GM19397 (cell line): ENCODE measurements at regions not wholly inside any gene's neighbourhood (a gene's known extent, or its start where the extent isn't known, plus 50 kb on each side); places are given as distances from the start of the nearest gene placed in this dataset.

ENCODE experiments used
- ATAC-seq: cut with Tn5 transposase; IDR thresholded peaks from one replicate; pipeline ENCODE4 v1.9.1; 2021; ENCODE audit warnings: mild to moderate bottlenecking, moderate library complexity; ENCODE audit not compliant: unreplicated experiment

DNA sequence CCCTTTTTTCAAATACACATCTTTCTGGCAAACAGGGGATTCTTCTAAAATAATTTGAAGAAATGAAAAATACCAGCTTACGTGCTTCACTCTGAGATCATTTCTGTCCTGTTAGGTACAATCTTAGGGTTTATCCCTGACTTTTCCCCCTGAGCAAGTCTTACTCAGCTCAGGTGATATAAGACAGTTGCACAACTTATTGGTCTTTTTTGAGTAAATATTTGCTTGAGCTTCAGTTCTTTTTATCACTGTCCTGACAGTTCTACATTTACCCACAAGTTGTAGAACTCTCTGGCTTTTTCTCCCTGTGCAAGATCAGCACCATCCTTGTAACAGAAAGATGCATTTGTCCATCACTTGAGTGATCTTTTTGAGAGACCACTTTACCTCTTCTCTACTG, 84.9 kb downstream of the MID1IP1 start:
- no peak for ATAC-seq

DNA sequence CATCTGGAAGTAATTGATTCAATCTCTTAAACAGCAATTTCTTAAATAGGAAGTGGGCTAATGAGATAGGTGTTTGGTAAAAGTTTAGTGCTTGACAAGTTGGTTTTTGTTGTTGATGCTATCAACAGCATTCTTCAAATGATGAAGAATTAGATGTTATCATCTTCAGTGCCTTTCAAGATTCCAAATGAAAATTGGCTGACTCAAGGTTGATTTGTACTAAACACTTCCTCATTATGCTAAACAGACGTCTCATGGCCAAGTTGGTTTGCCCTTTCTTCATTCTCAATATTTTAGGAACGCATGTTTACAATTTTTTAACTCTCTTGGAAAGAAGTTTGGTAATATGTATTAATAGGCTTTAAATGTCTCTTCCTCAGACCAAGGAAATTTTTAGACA, 86.0 kb downstream of the MID1IP1 start:
- no peak for ATAC-seq

DNA sequence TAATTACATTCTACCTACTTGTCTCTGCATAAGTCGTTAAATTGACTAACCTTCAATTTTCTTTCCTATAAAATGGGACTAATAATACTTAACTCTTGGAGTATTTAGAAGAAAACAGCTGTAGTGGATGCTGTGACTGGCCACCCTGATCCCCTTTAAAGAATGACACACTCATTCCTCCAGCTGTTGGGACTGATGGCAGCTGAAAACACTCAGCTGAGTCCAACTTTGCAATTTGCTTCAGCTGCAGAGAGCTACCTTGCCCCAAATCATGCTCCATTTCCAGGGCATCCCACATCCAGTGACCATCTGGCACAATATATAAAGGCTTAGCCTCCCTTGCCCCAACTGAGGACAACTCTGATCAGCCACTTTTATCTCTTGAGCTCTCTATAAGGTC, 89.1 kb downstream of the MID1IP1 start:
- ATAC-seq, result no peak

DNA sequence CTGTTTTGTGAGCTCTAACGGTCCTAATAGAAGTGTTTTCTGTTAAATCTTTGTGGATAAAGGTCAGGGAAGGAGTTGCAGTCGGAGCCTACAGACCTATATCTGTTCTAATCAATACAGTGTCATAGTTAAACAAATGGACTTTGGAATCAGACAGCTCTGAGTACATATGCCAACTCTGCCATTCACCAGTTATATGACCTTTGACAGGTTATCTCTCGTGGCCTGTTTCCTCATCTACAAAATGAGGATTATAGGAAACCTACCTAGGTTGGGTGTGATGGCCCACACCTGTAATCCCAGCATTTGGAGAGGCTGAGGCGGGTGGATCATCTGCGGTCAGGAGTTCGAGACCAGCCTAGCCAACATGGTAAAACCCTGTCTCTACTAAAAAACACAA, 89.7 kb downstream of the MID1IP1 start:
- ATAC-seq, result no peak

- peak; percentile 97 for ATAC-seq
Observed at GRCh38 chrX:38891641-38892413, 90.6 kb downstream of the MID1IP1 start.

DNA sequence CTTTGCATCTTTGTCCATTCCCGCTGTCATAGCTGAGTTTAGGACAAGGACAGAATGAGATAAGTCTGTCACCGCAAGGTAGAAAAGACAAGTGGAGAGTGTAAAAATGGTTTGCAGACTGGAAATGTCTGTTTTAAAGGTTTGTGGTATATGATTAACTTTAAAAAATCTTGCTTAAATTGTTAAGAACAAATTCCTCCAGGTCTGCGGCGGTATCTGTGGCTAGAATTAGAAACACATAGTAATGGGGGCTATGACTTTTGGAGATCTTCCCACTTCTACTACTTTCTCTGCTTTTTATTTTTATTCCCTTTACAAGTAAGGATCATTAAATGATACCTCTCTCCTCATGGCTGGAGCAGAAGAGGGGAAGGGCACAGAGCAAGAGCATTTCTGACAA, 92.2 kb downstream of the MID1IP1 start:
- ATAC-seq, result no peak

- ATAC-seq, result no peak
Observed at GRCh38 chrX:38895775-38896174, 94.5 kb downstream of the MID1IP1 start.

GRCh38 chrX:38896724-38897298, 95.6 kb downstream of the MID1IP1 start:
- ATAC-seq, result peak; percentile 76

DNA sequence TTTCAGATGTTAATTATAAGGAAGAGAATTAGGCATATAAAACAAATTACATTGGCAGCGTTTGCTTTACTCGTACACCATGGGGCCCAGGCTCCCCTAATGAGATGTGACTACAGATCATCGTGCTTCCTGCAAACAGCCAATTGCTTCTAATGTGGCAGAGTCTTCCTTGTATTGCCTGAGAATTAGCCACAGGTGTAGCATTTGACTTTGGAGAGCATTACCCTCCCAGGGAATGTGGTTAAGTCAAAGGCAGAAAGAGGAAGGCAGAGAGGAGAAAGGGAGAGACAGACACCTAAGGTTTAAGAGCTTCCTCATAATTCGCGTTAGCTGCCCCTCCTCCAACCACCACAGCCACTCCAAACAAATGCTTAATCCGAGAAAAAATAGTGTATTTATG, 97.0 kb downstream of the MID1IP1 start:
- no peak for ATAC-seq

DNA sequence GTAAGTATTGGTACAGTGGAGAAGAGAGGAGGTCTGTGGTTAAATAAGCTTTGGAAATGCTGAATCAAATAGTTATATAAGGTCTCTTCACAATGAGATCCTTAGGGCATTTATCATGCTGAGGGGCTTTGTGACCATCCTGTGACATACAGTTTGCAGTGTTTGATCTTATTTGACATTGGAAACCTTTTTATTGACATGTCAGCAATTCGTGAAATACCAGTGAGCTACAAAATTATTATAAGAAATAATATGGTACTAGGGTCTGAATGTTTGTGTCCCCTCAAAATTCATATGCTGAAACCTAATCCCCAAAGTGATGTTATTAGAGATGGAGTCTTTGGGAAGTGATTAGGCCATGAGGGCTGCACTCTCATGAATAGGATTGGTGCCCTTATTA, 98.4 kb downstream of the MID1IP1 start:
- ATAC-seq, result no peak

DNA sequence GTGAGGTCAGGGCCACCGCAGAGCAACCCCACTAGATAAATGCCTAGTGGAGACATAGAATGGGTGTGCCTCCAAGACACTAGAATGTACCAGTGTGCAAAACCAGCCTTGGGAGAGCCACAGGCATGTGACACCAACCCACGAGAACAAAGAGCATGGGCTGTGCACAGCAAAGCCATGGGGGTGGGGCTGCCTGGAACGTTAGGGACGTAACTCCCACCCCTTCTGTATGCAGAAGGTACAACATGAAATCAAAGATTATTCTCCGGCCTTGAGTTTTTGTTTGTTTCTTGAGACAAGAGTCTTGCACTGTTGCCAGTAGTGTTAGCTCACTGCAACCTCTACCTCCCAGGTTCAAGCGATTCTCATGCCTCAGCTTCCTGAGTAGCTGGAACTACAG, 99.5 kb downstream of the MID1IP1 start:
- no peak for ATAC-seq

- ATAC-seq, result no peak
Observed at GRCh38 chrX:38902972-38903492, 101.8 kb downstream of the MID1IP1 start.

DNA sequence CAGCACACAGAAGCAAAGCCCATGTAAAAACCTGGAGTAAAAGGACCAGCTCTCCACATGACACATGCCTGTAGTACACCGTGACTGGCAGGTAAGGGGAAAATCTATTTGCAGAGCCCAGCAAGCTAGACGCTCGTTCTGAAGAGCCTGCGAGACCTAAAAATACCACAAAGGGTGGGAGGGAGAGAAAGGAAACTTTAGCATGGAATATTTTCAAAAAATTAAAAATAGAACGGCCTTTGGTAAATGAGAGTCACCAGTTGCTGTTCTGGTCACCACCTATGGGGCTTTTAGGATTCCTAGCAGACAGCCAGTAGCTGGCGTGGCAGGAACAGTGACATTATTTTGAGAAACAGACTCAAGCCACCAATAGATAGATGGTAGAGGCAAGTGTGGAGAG, 115.5 kb downstream of the MID1IP1 start:
- ATAC-seq, result no peak

- ATAC-seq, result no peak
Observed at GRCh38 chrX:38917954-38918353, 116.7 kb downstream of the MID1IP1 start.

- ATAC-seq, result no peak
Observed at GRCh38 chrX:38919202-38919601, 117.9 kb downstream of the MID1IP1 start.

- ATAC-seq, result no peak
Observed at GRCh38 chrX:38919853-38920528, 118.7 kb downstream of the MID1IP1 start.

- no peak for ATAC-seq
Observed at GRCh38 chrX:38923451-38923969, 122.3 kb downstream of the MID1IP1 start.

DNA sequence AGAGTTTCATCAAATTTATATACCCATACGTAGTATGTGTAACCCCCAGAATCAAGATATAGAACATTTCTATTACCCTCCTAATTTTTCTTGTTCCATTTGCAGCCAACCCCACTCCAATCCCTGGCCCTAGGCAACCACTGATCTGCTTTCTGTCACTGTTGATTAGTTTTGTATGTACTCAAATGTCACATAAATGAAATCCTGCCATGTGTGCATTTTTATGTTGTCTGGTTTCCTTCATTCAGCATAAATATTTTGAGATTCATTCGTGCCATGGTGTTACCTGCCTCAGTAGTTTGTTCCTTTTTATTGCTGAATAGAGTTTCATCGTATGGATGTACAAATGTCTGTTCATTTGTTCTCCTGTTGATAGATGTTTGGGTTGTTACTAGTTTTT, 126.3 kb downstream of the MID1IP1 start:
- no peak for ATAC-seq

DNA sequence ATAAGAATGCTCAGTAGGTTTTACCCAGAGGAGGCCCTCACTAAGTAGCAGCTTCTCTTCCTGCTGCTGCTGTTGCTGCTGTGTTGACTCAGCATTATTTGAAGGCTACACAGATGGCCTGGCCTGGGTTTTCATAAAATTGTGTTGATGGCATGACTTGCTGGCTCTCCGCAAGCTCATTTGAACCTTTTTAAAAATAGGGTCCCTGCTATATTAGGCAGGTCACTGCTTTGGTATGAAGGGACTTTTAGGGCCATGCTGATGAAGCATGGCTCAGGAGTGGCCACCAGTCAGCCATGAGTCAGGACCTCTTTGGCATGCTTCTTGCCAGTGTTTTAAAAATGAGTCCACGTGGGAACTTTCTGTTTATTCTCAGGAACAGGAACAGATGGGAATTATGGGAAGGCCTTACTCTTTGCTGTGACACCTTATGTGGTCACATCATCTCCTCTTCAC, 128.7 kb downstream of the MID1IP1 start:
- ATAC-seq, result no peak

- ATAC-seq, result no peak
Observed at GRCh38 chrX:38930474-38930873, 129.2 kb downstream of the MID1IP1 start.

- ATAC-seq, result no peak
Observed at GRCh38 chrX:38935561-38935960, 134.3 kb downstream of the MID1IP1 start.

DNA sequence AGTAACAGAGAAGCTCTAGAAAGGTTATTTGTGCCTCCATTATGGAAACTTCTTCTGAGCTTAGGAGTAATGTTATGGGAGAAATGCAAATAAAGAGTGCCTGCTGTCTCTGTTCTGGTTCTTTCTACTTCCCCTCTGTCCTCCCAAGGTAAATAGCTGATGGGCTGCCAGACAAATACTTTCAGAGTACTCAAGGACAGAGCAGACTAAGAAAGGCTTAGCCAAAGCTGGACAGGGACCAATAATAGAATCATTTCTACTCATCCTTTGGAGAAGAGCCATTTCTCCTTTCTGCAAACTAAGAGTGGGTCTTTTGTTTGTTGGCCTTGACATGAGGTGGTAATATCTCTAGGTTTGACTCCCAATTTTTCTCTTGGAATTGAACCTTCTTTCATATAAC, 136.1 kb downstream of the MID1IP1 start:
- ATAC-seq, result no peak
